ENCODE measurements at regions not wholly inside any gene's neighbourhood (a gene's known extent, or its start where the extent isn't known, plus 50 kb on each side); places are given as distances from the start of the nearest gene placed in this dataset.

- TF ChIP-seq CTCF (IDR thresholded peaks at IDR 0.05; ENCODE audit: control extremely low read depth in 1 of 3, insufficient read depth in 1 of 3, low read depth in 1 of 3, low read length in 3 of 3), result no peak
- TF ChIP-seq MAFK (IDR thresholded peaks at IDR 0.05; ENCODE audit: low read depth, low read length), result no peak
Observed at GRCh38 chr1:232303222-232303620, 326.7 kb downstream of the SIPA1L2 start.

Data from H1 (cell line).